ENCODE measurements at regions not wholly inside any gene's neighbourhood (a gene's known extent, or its start where the extent isn't known, plus 50 kb on each side); places are given as distances from the start of the nearest gene placed in this dataset.

DNA sequence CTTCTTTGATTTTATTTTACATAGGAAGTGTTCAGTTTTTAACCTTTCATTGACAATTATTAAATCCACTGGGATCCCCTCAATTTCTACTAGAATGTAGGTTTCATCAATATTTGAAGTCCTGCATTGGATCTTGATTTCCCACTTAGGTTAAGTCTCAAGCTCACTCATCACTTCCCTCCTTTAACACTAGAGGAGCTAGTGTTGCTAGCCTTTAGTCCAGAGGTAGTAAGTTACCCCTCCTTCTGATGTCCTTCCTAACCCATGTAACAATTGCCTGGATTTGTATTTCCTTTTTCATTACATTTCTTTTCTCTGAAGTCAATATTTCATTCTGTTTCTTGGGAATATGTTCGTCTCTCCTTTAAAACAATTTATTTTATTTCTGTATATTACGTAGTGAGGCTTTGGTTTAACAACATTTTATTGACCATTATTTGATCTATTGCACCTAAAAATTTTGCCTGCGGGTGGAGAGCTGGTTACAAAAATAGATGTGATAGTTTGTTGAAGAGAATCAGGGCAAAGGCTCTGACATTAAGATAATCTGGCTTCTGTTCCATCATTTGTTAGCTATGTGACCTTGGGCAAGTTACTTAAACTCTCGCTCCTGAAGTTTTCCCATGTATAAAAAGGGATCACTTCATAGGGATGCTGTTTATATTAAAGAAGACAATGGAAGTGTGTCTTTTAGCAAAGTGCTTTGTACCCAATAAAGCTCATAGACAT lies 833.0 kb downstream of the SLC4A3 start:
- DNase-seq = no peak

- DNase-seq = no peak
These were observed 836.4 kb downstream of the SLC4A3 start for GRCh38 chr2:220463876-220464275.

- no peak for DNase-seq
These were observed 838.3 kb downstream of the SLC4A3 start for GRCh38 chr2:220465700-220466099.

- DNase-seq = no peak
These were observed 838.8 kb downstream of the SLC4A3 start for GRCh38 chr2:220466251-220466691.

GRCh38 chr2:220469201-220469600 lies 841.8 kb downstream of the SLC4A3 start:
- DNase-seq = no peak

GRCh38 chr2:220473611-220474010 lies 846.2 kb downstream of the SLC4A3 start:
- no peak for DNase-seq

DNA sequence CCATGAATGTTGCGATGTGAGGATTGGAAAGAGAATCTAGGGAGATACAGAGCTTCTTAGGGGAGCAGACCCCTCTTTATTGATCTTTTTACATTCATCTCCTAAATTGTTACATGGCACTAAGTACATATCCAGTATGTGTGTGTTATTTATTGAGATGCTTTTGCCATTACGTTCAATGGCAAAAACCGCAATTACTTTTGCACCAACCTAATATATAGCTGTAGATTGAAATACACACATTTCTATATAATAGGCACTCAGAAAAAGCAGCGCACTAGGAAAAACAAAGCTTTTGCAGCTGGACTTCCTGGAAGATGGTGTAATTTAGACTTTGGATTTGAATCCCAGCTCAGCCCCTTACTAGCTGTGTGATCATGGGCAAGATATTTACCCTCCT lies 849.4 kb downstream of the SLC4A3 start:
- DNase-seq = no peak

GRCh38 chr2:220478305-220479058 lies 851.1 kb downstream of the SLC4A3 start:
- no peak for DNase-seq

- no peak for DNase-seq
These were observed 855.3 kb downstream of the SLC4A3 start for GRCh38 chr2:220482716-220483115.

- no peak for DNase-seq
These were observed 861.7 kb downstream of the SLC4A3 start for GRCh38 chr2:220489121-220489520.

DNA sequence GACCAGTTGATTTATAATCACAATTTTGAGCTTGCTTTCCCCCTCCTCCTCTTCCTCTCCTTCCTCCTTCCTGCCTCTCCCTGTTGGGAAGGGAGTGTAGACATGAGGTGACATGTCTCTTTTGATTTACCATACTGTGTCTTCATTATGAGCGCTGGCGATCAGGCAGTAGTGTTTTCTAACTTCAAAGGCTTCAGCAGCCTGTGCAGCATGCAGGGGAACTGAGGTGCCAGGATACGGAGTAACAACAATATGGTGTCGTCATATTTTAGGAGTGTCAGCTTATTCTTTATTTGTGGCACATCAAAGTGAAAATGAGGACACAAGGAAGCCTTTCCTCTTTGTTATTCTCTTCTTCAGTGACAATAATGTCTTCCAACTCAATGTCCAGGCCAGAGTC lies 864.2 kb downstream of the SLC4A3 start:
- DNase-seq = no peak

GRCh38 chr2:220493871-220494525 lies 866.6 kb downstream of the SLC4A3 start:
- no peak for DNase-seq

- no peak for DNase-seq
These were observed 869.1 kb downstream of the SLC4A3 start for GRCh38 chr2:220496513-220496912.

DNA sequence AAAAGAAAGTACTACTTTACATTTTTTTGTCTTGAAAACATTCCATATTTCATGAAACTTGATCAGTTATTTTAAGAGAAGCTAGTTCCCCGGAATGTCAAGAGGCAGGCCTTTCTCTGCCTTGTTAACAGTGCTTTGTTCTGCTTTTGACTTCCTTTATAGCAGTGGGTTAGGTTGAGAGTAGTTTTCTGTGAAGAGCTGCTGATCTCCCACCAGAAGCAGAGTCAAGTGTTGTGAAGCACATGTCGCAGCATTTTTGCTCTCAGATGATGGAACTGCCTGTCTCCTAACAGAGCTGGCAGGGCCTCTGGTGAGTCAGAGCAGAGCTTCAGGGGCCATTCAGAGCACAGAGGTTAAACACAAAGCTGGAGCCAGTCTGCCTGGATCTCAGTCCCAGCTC lies 871.8 kb downstream of the SLC4A3 start:
- no peak for DNase-seq

DNA sequence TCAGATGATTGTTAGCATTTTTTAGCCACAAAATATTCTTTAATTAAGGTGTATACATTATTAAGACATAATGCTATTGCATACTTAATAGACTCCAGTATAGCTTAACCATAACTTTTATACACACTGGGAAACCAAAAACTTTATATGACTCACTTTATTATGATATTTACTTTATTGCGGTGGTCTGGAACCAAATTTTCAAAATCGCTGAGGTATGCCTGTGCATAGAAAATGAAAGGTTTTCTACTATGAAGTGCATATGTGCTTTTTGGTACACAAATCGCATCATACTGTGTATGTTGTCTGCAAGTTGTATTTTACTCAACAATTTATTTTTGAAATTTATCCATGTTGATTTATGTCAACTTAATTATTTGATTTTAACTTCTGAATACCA lies 875.1 kb downstream of the SLC4A3 start:
- no peak for DNase-seq

DNA sequence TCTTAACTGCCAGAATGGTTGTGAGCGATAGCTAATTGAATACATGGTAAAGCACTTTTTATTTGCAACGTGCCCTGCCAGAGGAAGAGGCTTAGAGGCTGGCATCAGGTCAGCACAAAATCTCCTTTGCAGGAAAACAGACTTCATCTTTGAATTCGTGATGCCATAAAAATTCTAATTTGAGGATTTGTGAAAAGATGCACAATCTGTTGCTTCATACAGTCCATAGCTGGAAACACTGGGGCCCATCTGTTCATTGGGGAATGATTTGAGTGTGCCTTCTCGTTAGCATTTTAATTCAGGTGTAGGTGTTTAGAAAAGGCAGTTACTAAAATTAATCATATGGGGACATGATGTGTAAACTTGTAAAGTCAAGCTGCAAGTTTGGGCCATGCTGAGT lies 876.0 kb downstream of the SLC4A3 start:
- DNase-seq = no peak

DNA sequence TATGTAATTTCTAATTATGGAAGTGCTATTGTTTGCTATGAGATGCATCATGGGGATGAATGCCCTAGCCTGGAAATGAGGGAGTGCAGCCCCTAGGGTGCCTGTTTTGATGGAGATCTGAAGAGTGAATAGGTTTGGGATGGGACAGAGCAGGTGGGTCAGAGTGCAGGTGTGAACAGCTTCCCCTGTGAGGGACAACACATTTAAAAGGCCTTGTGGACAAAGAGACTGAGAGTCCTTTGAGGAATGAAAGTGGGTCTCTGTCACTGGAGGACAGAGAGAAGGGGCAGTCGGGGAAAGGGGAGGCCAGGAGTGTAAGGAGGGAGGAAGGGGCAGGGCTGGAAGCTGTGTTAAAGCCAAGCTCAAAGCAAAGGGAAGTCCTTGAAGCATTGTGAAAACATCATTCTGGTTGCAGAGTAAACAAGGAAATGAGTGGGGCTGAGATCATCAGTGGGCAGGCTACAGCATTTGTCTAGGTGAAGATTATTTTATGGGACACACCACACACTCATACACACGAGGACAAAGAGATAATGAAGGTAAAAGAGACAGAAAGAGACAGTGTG lies 877.6 kb downstream of the SLC4A3 start:
- no peak for DNase-seq

GRCh38 chr2:220506466-220506865 lies 879.0 kb downstream of the SLC4A3 start:
- no peak for DNase-seq

DNA sequence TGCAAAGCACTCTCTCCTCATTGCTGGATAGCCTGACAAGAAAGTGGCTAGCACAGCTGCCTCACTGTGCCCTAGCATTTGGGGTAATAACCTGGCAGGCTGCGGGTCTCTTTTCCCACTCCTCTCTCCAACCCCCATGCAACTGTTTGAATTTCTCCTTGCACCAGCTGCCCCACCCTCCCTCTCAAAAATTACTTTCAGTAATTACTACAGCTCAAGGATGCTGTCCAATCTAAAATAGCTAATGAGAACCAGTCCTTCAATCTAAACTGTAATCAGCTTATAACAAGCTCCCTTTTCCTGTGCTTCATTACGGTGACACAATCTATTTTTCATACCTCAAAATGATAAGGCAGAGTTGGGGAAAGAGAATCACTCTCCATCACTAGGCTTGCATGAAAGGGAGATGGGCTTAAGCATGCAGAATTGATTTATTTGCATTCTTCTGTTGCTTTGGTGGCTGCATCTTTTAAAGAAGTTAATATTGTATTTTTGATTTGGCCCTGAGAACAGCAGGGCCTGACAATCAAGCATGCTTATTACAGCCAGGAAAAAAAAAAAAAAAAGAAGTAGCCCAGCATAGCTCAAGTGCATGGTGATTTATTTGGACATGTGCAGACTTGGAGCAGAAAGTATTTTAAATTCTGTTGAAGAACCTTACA lies 881.8 kb downstream of the SLC4A3 start:
- no peak for DNase-seq

- DNase-seq = no peak
These were observed 882.5 kb downstream of the SLC4A3 start for GRCh38 chr2:220509966-220510365.

DNA sequence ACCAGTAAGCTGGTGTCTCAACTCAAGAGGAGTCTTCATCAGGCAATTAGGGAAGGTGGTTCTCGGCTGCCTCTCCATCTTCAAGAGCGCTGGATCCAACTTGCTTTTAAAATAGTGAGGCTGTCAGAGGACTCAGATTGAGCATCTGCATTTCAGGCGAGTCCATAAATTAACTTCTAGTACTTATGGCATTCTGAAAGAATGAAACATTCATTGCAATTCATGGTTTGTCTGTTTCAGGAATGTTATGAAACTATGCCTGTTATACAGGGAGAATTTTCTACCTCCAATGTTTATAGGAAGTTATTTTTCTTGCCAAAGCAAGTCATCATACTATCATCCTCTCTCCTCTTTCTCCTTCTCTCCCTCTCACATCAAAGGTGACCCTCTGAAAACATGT lies 883.2 kb downstream of the SLC4A3 start:
- no peak for DNase-seq

DNA sequence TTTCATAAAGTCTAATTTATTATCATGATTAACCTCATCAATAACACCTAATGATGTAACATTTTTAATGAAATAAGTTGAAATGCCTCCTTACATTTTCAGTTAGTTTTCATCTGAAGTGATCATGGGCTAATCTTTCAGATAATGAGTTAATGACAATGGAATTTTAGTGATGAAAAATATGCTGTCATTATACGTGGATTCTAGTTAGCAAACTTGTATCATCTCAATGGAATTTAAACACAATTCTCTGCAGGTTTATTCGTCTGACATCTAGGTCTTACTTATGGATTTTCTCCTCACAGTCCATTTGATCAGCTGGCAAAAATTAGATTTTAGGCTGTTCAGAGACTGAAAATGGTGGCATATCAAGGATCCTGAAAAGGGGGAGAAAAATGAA lies 885.0 kb downstream of the SLC4A3 start:
- DNase-seq = no peak

Measured in inflammatory macrophage treated with lipopolysaccharide for 1 hour (primary cell).